SK-N-SH (cell line): ENCODE measurements at regions not wholly inside any gene's neighbourhood (a gene's known extent, or its start where the extent isn't known, plus 50 kb on each side); places are given as distances from the start of the nearest gene placed in this dataset.

ENCODE experiments used
- CHD2 ChIP-seq: fragments of 150-350 bp; IDR thresholded peaks from 2 replicates; pipeline ENCODE4 v1.6.1; 2018; ENCODE audit warnings: low read length; ENCODE audit not compliant: partially characterized antibody
- EP300 ChIP-seq, 2 experiments: IDR thresholded peaks; 2 replicates each; pipeline versions ENCODE4 v1.4.0 to v1.6.1; 2012; ENCODE audit warnings: borderline replicate concordance in 1 of 2, low read depth in 1 of 2, low read length in 1 of 2
- EZH2phosphoT487 ChIP-seq: fragments of 200-600 bp; sonication (generic); IDR thresholded peaks from 2 replicates; pipeline ENCODE4 v1.6.1; 2017; ENCODE audit warnings: low read depth, mixed run types, mild to moderate bottlenecking, antibody characterized with exemption, moderate library complexity, borderline replicate concordance
- FOXJ3 ChIP-seq: sonication (generic); formaldehyde crosslinking; IDR thresholded peaks from 2 replicates; pipeline ENCODE4 v1.5.1; 2020; ENCODE audit warnings: mild to moderate bottlenecking, missing genetic modification reagents
- FOXM1 ChIP-seq: IDR thresholded peaks from 2 replicates; pipeline ENCODE4 v1.4.0; 2012; ENCODE audit warnings: low read depth, mild to moderate bottlenecking
- MXI1 ChIP-seq: IDR thresholded peaks from 2 replicates; pipeline ENCODE4 v1.6.1; 2012; ENCODE audit warnings: mild to moderate bottlenecking, low read depth, low read length, improper control_type of control experiment
- SIN3A ChIP-seq: IDR thresholded peaks from 2 replicates; pipeline ENCODE4 v1.6.1; 2012; ENCODE audit warnings: low read depth, mild to moderate bottlenecking, low read length, moderate library complexity, borderline replicate concordance
- TAF1 ChIP-seq: IDR thresholded peaks from 2 replicates; pipeline ENCODE4 v1.6.1; 2012; ENCODE audit warnings: low read depth, mild to moderate bottlenecking, low read length, moderate library complexity, borderline replicate concordance
- TEAD4 ChIP-seq: IDR thresholded peaks from 2 replicates; pipeline ENCODE4 v1.4.0; 2012; ENCODE audit warnings: mild to moderate bottlenecking, borderline replicate concordance; ENCODE audit not compliant: insufficient read depth
- TF ChIP-seq, protein P1 (sequence below): fragments of 200-600 bp; sonication (generic); IDR thresholded peaks from 2 replicates; pipeline ENCODE4 v1.6.1; 2017; ENCODE audit warnings: antibody characterized with exemption, mild to moderate bottlenecking, moderate library complexity
- TF ChIP-seq, protein P2 (sequence below): IDR thresholded peaks from 2 replicates; pipeline ENCODE4 v1.4.0; 2012; ENCODE audit warnings: low read depth
- TF ChIP-seq, protein P3 (sequence below): IDR thresholded peaks from 2 replicates; pipeline ENCODE4 v1.4.0; 2012; ENCODE audit warnings: low read depth, borderline replicate concordance
- TF ChIP-seq, protein P4 (sequence below): fragments of 150-350 bp; IDR thresholded peaks from 2 replicates; pipeline ENCODE4 v1.6.1; 2017; ENCODE audit warnings: antibody characterized with exemption, low read length, low read depth, borderline replicate concordance

DNA sequence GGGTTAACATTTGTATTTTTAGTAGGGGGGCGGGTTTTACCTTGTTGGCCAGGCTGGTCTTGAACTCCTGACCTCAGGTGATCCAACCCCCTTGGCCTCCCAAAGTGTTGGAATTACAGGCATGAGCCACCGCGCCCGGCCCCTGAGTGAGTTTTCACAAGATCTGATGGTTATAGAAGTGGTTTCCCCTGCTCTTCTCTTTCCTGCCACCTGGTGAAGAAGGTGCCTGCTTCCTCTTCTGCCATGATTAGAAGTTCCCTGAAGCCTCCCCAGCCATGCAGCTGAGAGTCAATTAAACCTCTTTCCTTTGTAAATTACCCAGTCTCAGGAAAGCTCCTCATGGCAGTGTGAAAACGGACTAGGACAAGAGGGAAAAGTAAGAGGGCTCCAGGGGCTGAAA lies 259.1 kb upstream of the PLET1 start:
- TF ChIP-seq FOXM1 (no peak), TEAD4 (no peak), CHD2 (no peak), FOXJ3 (CRISPR knock-in tag) (no peak), SIN3A (no peak), EZH2phosphoT487 (no peak), EP300 (IDR thresholded peaks at IDR 0.05; ENCODE audit: borderline replicate concordance in 1 of 2, low read depth in 1 of 2, low read length in 1 of 2) (no peak), TAF1 (no peak), MXI1 (no peak)
- TF ChIP-seq, protein P1, sequence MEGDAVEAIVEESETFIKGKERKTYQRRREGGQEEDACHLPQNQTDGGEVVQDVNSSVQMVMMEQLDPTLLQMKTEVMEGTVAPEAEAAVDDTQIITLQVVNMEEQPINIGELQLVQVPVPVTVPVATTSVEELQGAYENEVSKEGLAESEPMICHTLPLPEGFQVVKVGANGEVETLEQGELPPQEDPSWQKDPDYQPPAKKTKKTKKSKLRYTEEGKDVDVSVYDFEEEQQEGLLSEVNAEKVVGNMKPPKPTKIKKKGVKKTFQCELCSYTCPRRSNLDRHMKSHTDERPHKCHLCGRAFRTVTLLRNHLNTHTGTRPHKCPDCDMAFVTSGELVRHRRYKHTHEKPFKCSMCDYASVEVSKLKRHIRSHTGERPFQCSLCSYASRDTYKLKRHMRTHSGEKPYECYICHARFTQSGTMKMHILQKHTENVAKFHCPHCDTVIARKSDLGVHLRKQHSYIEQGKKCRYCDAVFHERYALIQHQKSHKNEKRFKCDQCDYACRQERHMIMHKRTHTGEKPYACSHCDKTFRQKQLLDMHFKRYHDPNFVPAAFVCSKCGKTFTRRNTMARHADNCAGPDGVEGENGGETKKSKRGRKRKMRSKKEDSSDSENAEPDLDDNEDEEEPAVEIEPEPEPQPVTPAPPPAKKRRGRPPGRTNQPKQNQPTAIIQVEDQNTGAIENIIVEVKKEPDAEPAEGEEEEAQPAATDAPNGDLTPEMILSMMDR, result no peak
- TF ChIP-seq, protein P2, sequence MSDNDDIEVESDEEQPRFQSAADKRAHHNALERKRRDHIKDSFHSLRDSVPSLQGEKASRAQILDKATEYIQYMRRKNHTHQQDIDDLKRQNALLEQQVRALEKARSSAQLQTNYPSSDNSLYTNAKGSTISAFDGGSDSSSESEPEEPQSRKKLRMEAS, result no peak
- TF ChIP-seq, protein P3, sequence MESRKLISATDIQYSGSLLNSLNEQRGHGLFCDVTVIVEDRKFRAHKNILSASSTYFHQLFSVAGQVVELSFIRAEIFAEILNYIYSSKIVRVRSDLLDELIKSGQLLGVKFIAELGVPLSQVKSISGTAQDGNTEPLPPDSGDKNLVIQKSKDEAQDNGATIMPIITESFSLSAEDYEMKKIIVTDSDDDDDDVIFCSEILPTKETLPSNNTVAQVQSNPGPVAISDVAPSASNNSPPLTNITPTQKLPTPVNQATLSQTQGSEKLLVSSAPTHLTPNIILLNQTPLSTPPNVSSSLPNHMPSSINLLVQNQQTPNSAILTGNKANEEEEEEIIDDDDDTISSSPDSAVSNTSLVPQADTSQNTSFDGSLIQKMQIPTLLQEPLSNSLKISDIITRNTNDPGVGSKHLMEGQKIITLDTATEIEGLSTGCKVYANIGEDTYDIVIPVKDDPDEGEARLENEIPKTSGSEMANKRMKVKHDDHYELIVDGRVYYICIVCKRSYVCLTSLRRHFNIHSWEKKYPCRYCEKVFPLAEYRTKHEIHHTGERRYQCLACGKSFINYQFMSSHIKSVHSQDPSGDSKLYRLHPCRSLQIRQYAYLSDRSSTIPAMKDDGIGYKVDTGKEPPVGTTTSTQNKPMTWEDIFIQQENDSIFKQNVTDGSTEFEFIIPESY, result no peak
- TF ChIP-seq, protein P4, sequence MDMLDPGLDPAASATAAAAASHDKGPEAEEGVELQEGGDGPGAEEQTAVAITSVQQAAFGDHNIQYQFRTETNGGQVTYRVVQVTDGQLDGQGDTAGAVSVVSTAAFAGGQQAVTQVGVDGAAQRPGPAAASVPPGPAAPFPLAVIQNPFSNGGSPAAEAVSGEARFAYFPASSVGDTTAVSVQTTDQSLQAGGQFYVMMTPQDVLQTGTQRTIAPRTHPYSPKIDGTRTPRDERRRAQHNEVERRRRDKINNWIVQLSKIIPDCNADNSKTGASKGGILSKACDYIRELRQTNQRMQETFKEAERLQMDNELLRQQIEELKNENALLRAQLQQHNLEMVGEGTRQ, result no peak
